OCI-LY3 (cell line): ENCODE measurements at regions not wholly inside any gene's neighbourhood (a gene's known extent, or its start where the extent isn't known, plus 50 kb on each side); places are given as distances from the start of the nearest gene placed in this dataset.

Experiments used
- H2AFZ ChIP-seq: fragments of 200-600, 300-600 bp; shearing (Covaris generic); 2 replicates; pipeline ENCODE4 v1.6.0; 2014; ENCODE audit warnings: antibody characterized with exemption, low read depth, low read length
- H3K27ac ChIP-seq: fragments of 200-600, 300-600 bp; sonication (generic); 2 replicates; pipeline ENCODE4 v1.5.1; 2014; ENCODE audit warnings: mild to moderate bottlenecking, low read length, moderate library complexity, mixed read lengths
- H3K27me3 ChIP-seq: fragments of 200-600, 300-600 bp; sonication (generic); 2 replicates; pipeline ENCODE4 v1.6.1; 2014; ENCODE audit warnings: low read depth, low read length, mixed read lengths
- H3K36me3 ChIP-seq: fragments of 200-600, 300-600 bp; sonication (generic); replicated peaks from 2 replicates; pipeline ENCODE3; 2014; ENCODE audit warnings: low read depth, low read length, mixed read lengths
- H3K4me1 ChIP-seq: fragments of 300-600, 200-600 bp; sonication (generic); 2 replicates; pipeline ENCODE4 v1.6.1; 2014; ENCODE audit warnings: low read length, mixed read lengths
- H3K4me2 ChIP-seq: fragments of 200-600, 300-600 bp; sonication (generic); 2 replicates; pipeline ENCODE4 v1.6.1; 2014; ENCODE audit warnings: low read length, mixed read lengths
- H3K4me3 ChIP-seq: fragments of 300-600, 200-600 bp; sonication (generic); 2 replicates; pipeline ENCODE4 v1.5.1; 2014; ENCODE audit warnings: antibody characterized with exemption, mild to moderate bottlenecking, low read length, moderate library complexity
- H3K79me2 ChIP-seq: fragments of 300-600, 200-600 bp; shearing (Covaris generic); 2 replicates; pipeline ENCODE4 v1.6.1; 2014; ENCODE audit warnings: mild to moderate bottlenecking, low read length, mixed read lengths
- H3K9ac ChIP-seq: fragments of 300-600, 200-600 bp; shearing (Covaris generic); 2 replicates; pipeline ENCODE4 v1.6.0; 2014; ENCODE audit warnings: mild to moderate bottlenecking, low read length, moderate library complexity
- H3K9me3 ChIP-seq: fragments of 200-600, 300-600 bp; shearing (Covaris generic); 2 replicates; pipeline ENCODE4 v1.6.1; 2014; ENCODE audit warnings: low read length, mixed read lengths; ENCODE audit not compliant: insufficient read depth
- H4K20me1 ChIP-seq: fragments of 200-600, 300-600 bp; sonication (generic); 2 replicates; pipeline ENCODE4 v1.6.1; 2016; ENCODE audit warnings: low read length, mixed read lengths; ENCODE audit not compliant: insufficient read depth
- CTCF ChIP-seq: fragments of 200-600, 300-600 bp; sonication (generic); IDR thresholded peaks from 2 replicates; pipeline ENCODE4 v1.5.1; 2014; ENCODE audit warnings: antibody characterized with exemption, low read length, low read depth
- EZH2phosphoT487 ChIP-seq: fragments of 200-600 bp; shearing (Covaris generic); IDR thresholded peaks from 2 replicates; pipeline ENCODE4 v1.6.1; 2018; ENCODE audit warnings: antibody characterized with exemption, mixed run types, low read depth

- Histone ChIP-seq H3K4me2 (no peak overlapping the region), H3K4me3 (no peak overlapping the region), H3K36me3 (no peaks in the 10 kb centered on the region), H2AFZ (no peak overlapping the region), H4K20me1 (no peaks in the 10 kb centered on the region), H3K79me2 (no peaks in the 10 kb centered on the region), H3K9me3 (no peaks in the 10 kb centered on the region), H3K9ac (no peak overlapping the region), H3K4me1 (no peaks in the 10 kb centered on the region), H3K27ac (no peak overlapping the region), H3K27me3 (peaks cover 21% of the 10 kb centered on the region)
- no peak for TF ChIP-seq EZH2phosphoT487
- no peak for TF ChIP-seq CTCF
Measured at GRCh38 chr2:20544153-20544747, 97.4 kb downstream of the RHOB start.

GRCh38 chr2:20549144-20549543 is 101.8 kb downstream of the HS1BP3 start:
- Histone ChIP-seq H3K4me1 (no peaks in the 10 kb centered on the region), H3K9ac (no peak overlapping the region), H3K27ac (no peak overlapping the region), H2AFZ (no peak overlapping the region), H4K20me1 (no peaks in the 10 kb centered on the region), H3K79me2 (no peaks in the 10 kb centered on the region), H3K36me3 (no peaks in the 10 kb centered on the region), H3K27me3 (peaks cover 6% of the 10 kb centered on the region), H3K4me3 (no peak overlapping the region), H3K4me2 (no peak overlapping the region), H3K9me3 (no peaks in the 10 kb centered on the region)
- TF ChIP-seq CTCF (no peak), EZH2phosphoT487 (no peak)

DNA sequence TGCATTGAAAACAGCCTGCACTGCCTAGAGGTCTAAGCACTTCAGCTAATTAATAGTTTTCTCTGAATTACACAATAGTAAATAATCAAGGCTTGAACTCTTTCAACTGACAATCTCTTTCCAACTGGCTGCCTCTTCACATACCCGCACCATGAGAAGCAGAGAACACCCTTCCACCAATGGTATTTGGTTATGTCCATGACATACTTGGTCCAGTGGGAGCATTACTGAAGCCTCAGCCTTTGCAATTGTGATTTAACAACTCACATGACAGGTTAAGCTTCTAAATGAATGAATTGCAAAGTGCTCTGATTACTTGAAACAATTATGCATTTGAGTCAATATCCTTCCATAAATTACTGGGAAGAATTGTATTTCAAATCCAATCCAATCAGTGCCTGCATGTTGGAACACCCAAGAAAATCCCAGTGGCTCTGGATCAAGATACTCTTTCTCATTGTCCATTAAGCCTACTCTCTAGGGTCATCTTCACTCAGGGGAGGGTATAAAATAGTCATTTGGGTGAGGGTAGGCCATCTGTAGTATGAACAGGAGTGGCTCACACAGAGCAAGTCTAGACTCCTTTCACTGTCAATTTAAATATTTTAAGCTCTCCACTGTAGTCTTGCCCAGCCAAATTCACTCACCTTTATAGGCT is 101.1 kb downstream of the HS1BP3 start:
- Histone ChIP-seq H3K27ac (no peak overlapping the region), H2AFZ (no peak overlapping the region), H3K27me3 (peaks cover 4% of the 10 kb centered on the region; the same call in 1 of the 2 replicates), H3K4me1 (no peaks in the 10 kb centered on the region), H3K36me3 (no peaks in the 10 kb centered on the region), H4K20me1 (no peaks in the 10 kb centered on the region), H3K4me2 (no peak overlapping the region), H3K79me2 (no peaks in the 10 kb centered on the region), H3K9ac (no peak overlapping the region), H3K4me3 (no peak overlapping the region), H3K9me3 (no peaks in the 10 kb centered on the region)
- TF ChIP-seq EZH2phosphoT487: no peak
- TF ChIP-seq CTCF: no peak

GRCh38 chr2:20551260-20551944 is 99.5 kb downstream of the HS1BP3 start:
- H3K9ac ChIP-seq: no peak overlapping the region
- H3K27ac ChIP-seq: no peak overlapping the region
- H3K36me3 ChIP-seq: no peaks in the 10 kb centered on the region
- H3K4me3 ChIP-seq: no peak overlapping the region
- H3K4me2 ChIP-seq: no peak overlapping the region
- no peaks in the 10 kb centered on the region for H3K9me3 ChIP-seq
- H2AFZ ChIP-seq: no peak overlapping the region
- H3K27me3 ChIP-seq: peaks cover 12% of the 10 kb centered on the region
- no peaks in the 10 kb centered on the region for H3K4me1 ChIP-seq
- no peaks in the 10 kb centered on the region for H4K20me1 ChIP-seq
- TF ChIP-seq EZH2phosphoT487: no peak
- no peak for TF ChIP-seq CTCF
- no peaks in the 10 kb centered on the region for H3K79me2 ChIP-seq
